Mesendoderm (in vitro differentiated cells): ENCODE measurements at regions not wholly inside any gene's neighbourhood (a gene's known extent, or its start where the extent isn't known, plus 50 kb on each side); places are given as distances from the start of the nearest gene placed in this dataset.
A peak's percentile ranks its signal among the peaks of the same experiment; 100 is the strongest.

Source experiments
- DNase-seq: peaks from one replicate; pipeline ENCODE4 v3.0.0; 2013
- H2AK5ac ChIP-seq: 2 replicates; pipeline ENCODE4 v1.6.1; 2013; ENCODE audit warnings: low read length, inconsistent platforms
- H2BK120ac ChIP-seq: 2 replicates; pipeline ENCODE4 v1.6.1; 2013; ENCODE audit warnings: low read depth, mild to moderate bottlenecking, low read length, moderate library complexity, mixed read lengths
- H2BK15ac ChIP-seq: replicated peaks from 2 replicates; pipeline ENCODE4 v1.6.1; 2013; ENCODE audit warnings: low read depth, mild to moderate bottlenecking, moderate library complexity
- H2BK5ac ChIP-seq: 2 replicates; pipeline ENCODE4 v1.6.1; 2013; ENCODE audit warnings: low read length, inconsistent platforms
- H3K18ac ChIP-seq: 2 replicates; pipeline ENCODE4 v1.6.1; 2013; ENCODE audit warnings: mild to moderate bottlenecking, low read length, mixed read lengths
- H3K23ac ChIP-seq: one replicate; pipeline ENCODE4 v1.6.1; 2013; ENCODE audit warnings: low read length
- H3K27ac ChIP-seq: 2 replicates; pipeline ENCODE4 v1.5.1; 2013; ENCODE audit warnings: low read depth, mild to moderate bottlenecking, inconsistent platforms, low read length, moderate library complexity
- H3K27me3 ChIP-seq: 2 replicates; pipeline ENCODE4 v1.6.1; 2013; ENCODE audit warnings: low read length, control low read depth, mild to moderate bottlenecking, inconsistent platforms; ENCODE audit not compliant: insufficient read depth, poor library complexity
- H3K36me3 ChIP-seq: 2 replicates; pipeline ENCODE4 v1.6.1; 2013; ENCODE audit warnings: low read length, inconsistent platforms; ENCODE audit not compliant: control insufficient read depth, insufficient read depth
- H3K4ac ChIP-seq: one replicate; pipeline ENCODE4 v1.6.1; 2013; ENCODE audit warnings: low read depth, mild to moderate bottlenecking, low read length, moderate library complexity
- H3K4me1 ChIP-seq: 2 replicates; pipeline ENCODE4 v1.6.1; 2013; ENCODE audit warnings: low read depth, low read length, inconsistent platforms; ENCODE audit not compliant: control insufficient read depth
- H3K4me2 ChIP-seq: 2 replicates; pipeline ENCODE4 v1.6.1; 2013; ENCODE audit warnings: low read length
- H3K4me3 ChIP-seq: 2 replicates; pipeline ENCODE4 v1.5.1; 2013; ENCODE audit warnings: mild to moderate bottlenecking, low read length
- H3K56ac ChIP-seq: one replicate; pipeline ENCODE4 v1.6.1; 2013; ENCODE audit warnings: low read length
- H3K79me1 ChIP-seq: 2 replicates; pipeline ENCODE4 v1.6.1; 2013; ENCODE audit warnings: low read length, inconsistent platforms
- H3K79me2 ChIP-seq: 2 replicates; pipeline ENCODE4 v1.6.1; 2013; ENCODE audit warnings: mild to moderate bottlenecking, low read length; ENCODE audit not compliant: control insufficient read depth, insufficient read depth
- H3K9ac ChIP-seq: 2 replicates; pipeline ENCODE4 v1.6.1; 2013; ENCODE audit warnings: low read length, inconsistent platforms
- H4K5ac ChIP-seq: one replicate; pipeline ENCODE4 v1.6.1; 2013; ENCODE audit warnings: low read length
- H4K8ac ChIP-seq: one replicate; pipeline ENCODE4 v1.6.1; 2013; ENCODE audit warnings: low read depth, mild to moderate bottlenecking, control low read depth, low read length, moderate library complexity
- WGBS: extraction: QIAGEN DNeasy Blood & Tissue Kit; methylation state at CpG from one replicate; pipeline ENCODE4 v1.1.7; 2013; ENCODE audit warnings: low lambda C conversion rate, missing lambda C conversion rate; ENCODE audit not compliant: insufficient coverage; ENCODE audit errors: extremely low coverage; 5-methylcytosine and 5-hydroxymethylcytosine counted together

GRCh38 chr6:4371207-4371921 is 236.0 kb upstream of the ECI2 start:
- no peak for DNase-seq
- Histone ChIP-seq H3K79me2 (no peaks in the 10 kb centered on the region), H2AK5ac (no peak overlapping the region), H3K4me1 (no peaks in the 10 kb centered on the region), H3K18ac (no peak overlapping the region), H3K23ac (no peak overlapping the region), H2BK5ac (no peak overlapping the region), H3K4me3 (no peak overlapping the region), H3K9ac (no peak overlapping the region), H3K4ac (no peak overlapping the region), H3K4me2 (no peak overlapping the region), H2BK120ac (no peak overlapping the region), H3K36me3 (no peaks in the 10 kb centered on the region), H3K27me3 (no peaks in the 10 kb centered on the region), H3K79me1 (no peaks in the 10 kb centered on the region), H3K56ac (no peak overlapping the region), H2BK15ac (no peak overlapping the region), H4K8ac (no peak overlapping the region), H3K27ac (no peak overlapping the region), H4K5ac (no peak overlapping the region)
- no CpG with 5 or more reads among the region's 10 CpGs for WGBS

GRCh38 chr6:4370066-4370465 is 234.7 kb upstream of the ECI2 start:
- Histone ChIP-seq H3K27me3 (no peaks in the 10 kb centered on the region), H3K56ac (no peak overlapping the region), H3K23ac (no peak overlapping the region), H4K5ac (no peak overlapping the region), H3K27ac (no peak overlapping the region), H2BK15ac (no peak overlapping the region), H3K4me1 (no peaks in the 10 kb centered on the region), H3K4ac (no peak overlapping the region), H2AK5ac (no peak overlapping the region), H4K8ac (no peak overlapping the region), H3K4me2 (no peak overlapping the region), H3K36me3 (no peaks in the 10 kb centered on the region), H3K79me2 (no peaks in the 10 kb centered on the region), H3K4me3 (no peak overlapping the region), H3K18ac (no peak overlapping the region), H2BK120ac (no peak overlapping the region), H2BK5ac (no peak overlapping the region), H3K79me1 (no peaks in the 10 kb centered on the region), H3K9ac (no peak overlapping the region)
- DNase-seq, result peak; percentile 19
- no CpG with 5 or more reads among the region's 3 CpGs for WGBS

GRCh38 chr6:4369616-4370015 is 234.2 kb upstream of the ECI2 start:
- Histone ChIP-seq H3K27ac (no peak overlapping the region), H2BK120ac (no peak overlapping the region), H3K4me1 (no peaks in the 10 kb centered on the region), H4K5ac (no peak overlapping the region), H3K4me2 (no peak overlapping the region), H3K27me3 (no peaks in the 10 kb centered on the region), H3K18ac (no peak overlapping the region), H3K23ac (no peak overlapping the region), H3K9ac (no peak overlapping the region), H3K79me1 (no peaks in the 10 kb centered on the region), H3K4me3 (no peak overlapping the region), H2BK15ac (no peak overlapping the region), H2BK5ac (no peak overlapping the region), H4K8ac (no peak overlapping the region), H3K56ac (no peak overlapping the region), H3K36me3 (no peaks in the 10 kb centered on the region), H3K4ac (no peak overlapping the region), H2AK5ac (no peak overlapping the region), H3K79me2 (no peaks in the 10 kb centered on the region)
- no CpG with 5 or more reads among the region's 4 CpGs for WGBS
- DNase-seq, result no peak

GRCh38 chr6:4368649-4369048 is 233.3 kb upstream of the ECI2 start:
- no peak overlapping the region for H3K9ac ChIP-seq
- H3K56ac ChIP-seq, result no peak overlapping the region
- no peak overlapping the region for H3K18ac ChIP-seq
- no peak overlapping the region for H3K23ac ChIP-seq
- no peak overlapping the region for H3K4me3 ChIP-seq
- H2AK5ac ChIP-seq, result no peak overlapping the region
- H3K4me2 ChIP-seq, result no peak overlapping the region
- H3K27me3 ChIP-seq, result no peaks in the 10 kb centered on the region
- no peaks in the 10 kb centered on the region for H3K79me2 ChIP-seq
- H2BK5ac ChIP-seq, result no peak overlapping the region
- no peak overlapping the region for H3K4ac ChIP-seq
- H3K79me1 ChIP-seq, result no peaks in the 10 kb centered on the region
- H3K27ac ChIP-seq, result no peak overlapping the region
- H4K5ac ChIP-seq, result no peak overlapping the region
- H4K8ac ChIP-seq, result no peak overlapping the region
- no peaks in the 10 kb centered on the region for H3K36me3 ChIP-seq
- no peak for DNase-seq
- H2BK15ac ChIP-seq, result no peak overlapping the region
- no peak overlapping the region for H2BK120ac ChIP-seq
- no peaks in the 10 kb centered on the region for H3K4me1 ChIP-seq

- Histone ChIP-seq H2BK5ac (no peak overlapping the region), H3K79me1 (no peaks in the 10 kb centered on the region), H3K4me1 (no peaks in the 10 kb centered on the region), H3K27me3 (no peaks in the 10 kb centered on the region), H3K4me3 (no peak overlapping the region), H2BK15ac (no peak overlapping the region), H3K4me2 (no peak overlapping the region), H3K27ac (no peak overlapping the region), H3K9ac (no peak overlapping the region), H4K5ac (no peak overlapping the region), H3K23ac (no peak overlapping the region), H3K18ac (no peak overlapping the region), H4K8ac (no peak overlapping the region), H3K36me3 (no peaks in the 10 kb centered on the region), H3K4ac (no peak overlapping the region), H3K56ac (no peak overlapping the region), H3K79me2 (no peaks in the 10 kb centered on the region), H2AK5ac (no peak overlapping the region), H2BK120ac (no peak overlapping the region)
- DNase-seq, result no peak
- WGBS, result no CpG with 5 or more reads among the region's 1 CpG
Measured at GRCh38 chr6:4367643-4368042, 232.3 kb upstream of the ECI2 start.
